ENCODE measurements at regions not wholly inside any gene's neighbourhood (a gene's known extent, or its start where the extent isn't known, plus 50 kb on each side); places are given as distances from the start of the nearest gene placed in this dataset.

DNA sequence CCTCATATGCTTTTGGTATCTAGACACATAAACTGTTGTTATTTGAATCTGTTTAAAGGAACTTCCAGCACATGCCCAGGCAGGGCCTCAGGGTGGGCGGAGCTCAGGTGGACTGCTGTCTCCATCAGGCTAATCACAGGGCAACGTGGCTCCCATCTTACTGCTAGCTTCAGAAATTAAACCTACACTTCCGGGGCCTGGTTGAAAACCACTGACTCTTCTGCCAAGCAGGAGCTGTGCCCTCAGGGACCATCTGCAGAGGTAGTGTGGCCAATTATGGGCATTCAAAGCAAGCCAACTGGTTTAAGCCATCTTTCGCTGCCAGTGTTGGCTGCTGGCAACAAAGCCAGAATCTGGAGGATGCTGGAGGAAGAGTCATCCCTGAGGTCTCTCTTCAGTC, 97.5 kb downstream of the TMX1 start:
- TF ChIP-seq, protein P1, sequence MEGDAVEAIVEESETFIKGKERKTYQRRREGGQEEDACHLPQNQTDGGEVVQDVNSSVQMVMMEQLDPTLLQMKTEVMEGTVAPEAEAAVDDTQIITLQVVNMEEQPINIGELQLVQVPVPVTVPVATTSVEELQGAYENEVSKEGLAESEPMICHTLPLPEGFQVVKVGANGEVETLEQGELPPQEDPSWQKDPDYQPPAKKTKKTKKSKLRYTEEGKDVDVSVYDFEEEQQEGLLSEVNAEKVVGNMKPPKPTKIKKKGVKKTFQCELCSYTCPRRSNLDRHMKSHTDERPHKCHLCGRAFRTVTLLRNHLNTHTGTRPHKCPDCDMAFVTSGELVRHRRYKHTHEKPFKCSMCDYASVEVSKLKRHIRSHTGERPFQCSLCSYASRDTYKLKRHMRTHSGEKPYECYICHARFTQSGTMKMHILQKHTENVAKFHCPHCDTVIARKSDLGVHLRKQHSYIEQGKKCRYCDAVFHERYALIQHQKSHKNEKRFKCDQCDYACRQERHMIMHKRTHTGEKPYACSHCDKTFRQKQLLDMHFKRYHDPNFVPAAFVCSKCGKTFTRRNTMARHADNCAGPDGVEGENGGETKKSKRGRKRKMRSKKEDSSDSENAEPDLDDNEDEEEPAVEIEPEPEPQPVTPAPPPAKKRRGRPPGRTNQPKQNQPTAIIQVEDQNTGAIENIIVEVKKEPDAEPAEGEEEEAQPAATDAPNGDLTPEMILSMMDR (IDR thresholded peaks at IDR 0.05; ENCODE audit: borderline replicate concordance, control extremely low read depth, extremely low read depth, insufficient read depth, missing control alignments): no peak
- DNase-seq (ENCODE audit: low spot score): no peak
- in situ Hi-C loops (cut with MboI; ENCODE audit: low sequenced_read_pairs, unreplicated experiment): no loop called here

DNA sequence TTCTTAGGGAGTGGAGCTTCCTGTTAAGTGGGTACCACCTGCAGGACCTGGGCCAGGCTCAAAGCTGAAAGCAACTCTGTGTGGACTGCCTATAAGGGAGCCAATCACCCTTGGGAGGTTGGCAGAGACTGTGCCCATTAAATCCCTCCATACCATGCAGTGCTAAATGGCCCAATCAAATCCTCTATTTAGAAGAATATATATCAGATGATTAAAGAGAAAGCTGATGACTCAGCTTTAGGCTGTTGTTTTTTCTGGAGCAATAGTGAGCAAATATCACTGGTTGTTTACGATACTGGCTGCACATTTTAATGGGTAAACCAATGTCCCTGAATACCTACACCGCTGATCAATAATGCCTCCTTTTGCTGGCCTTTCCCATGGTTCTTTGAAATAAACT, 101.3 kb downstream of the TMX1 start:
- TF ChIP-seq, protein P1 (IDR thresholded peaks at IDR 0.05; ENCODE audit: borderline replicate concordance, control extremely low read depth, extremely low read depth, insufficient read depth, missing control alignments): no peak
- in situ Hi-C loops (cut with MboI; ENCODE audit: low sequenced_read_pairs, unreplicated experiment): no loop called here
- no peak for DNase-seq (ENCODE audit: low spot score)

DNA sequence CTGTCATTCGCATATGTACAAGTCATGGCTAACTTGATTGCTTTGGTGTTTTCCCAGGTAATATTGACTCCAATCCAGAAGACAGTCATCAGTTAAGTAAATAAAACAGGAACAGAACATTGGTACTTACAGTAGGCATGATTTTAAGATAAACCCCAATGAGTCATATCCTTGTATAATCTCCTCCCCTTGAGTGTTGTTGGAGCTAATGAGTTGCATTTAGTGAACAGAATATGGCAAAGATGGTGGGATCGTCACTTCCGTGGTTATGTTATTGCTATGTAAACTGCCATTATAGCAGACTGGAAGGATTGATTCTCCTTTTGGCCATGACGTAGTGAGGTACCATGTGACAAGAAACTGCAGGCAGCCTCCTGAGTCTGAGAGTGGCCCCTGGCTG, 102.2 kb downstream of the TMX1 start:
- DNase-seq (ENCODE audit: low spot score): no peak
- in situ Hi-C loops (cut with MboI; ENCODE audit: low sequenced_read_pairs, unreplicated experiment): no loop called here
- TF ChIP-seq, protein P1 (IDR thresholded peaks at IDR 0.05; ENCODE audit: borderline replicate concordance, control extremely low read depth, extremely low read depth, insufficient read depth, missing control alignments): no peak

DNA sequence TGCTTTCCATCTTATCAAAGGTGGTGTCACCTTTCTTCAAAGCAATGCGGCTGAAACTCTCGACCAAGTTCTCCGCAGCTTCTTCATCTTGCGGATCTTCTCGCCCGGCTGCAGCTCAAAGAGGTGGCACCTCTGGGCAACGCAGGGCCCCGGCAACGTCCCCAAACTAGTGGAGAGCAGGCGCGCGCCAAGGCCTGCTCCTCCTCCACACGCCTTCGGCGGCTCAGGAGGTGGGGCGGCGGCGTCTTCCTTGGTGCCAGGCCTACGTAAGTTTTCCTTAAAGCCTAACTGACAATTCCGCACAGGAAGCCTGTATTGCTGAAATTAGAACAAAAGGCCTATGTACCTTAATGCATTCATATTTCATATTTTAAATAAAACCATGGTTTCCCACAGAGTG, 112.0 kb downstream of the TMX1 start:
- TF ChIP-seq, protein P1 (IDR thresholded peaks at IDR 0.05; ENCODE audit: borderline replicate concordance, control extremely low read depth, extremely low read depth, insufficient read depth, missing control alignments): no peak
- in situ Hi-C loops (cut with MboI; ENCODE audit: low sequenced_read_pairs, unreplicated experiment): no loop called here
- DNase-seq (ENCODE audit: low spot score): no peak

DNA sequence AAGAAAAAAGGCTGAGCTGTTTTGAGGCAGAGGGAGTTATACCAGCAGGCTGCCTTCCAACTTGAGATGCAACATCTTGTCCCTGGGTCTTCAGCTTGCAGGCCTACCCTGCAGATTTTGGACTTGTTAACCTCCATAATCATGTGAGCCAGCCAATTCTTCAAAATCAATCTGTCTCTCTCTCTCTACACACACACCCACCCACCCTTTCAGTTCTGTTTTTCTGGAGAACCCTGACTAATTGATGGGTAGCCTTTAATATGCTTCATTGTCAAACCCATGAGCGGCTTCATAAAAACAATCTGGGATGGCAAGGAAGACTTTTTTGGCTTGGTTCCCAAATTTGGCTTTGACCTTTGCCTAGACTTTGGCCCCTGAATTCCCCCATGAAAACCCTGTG, 113.9 kb downstream of the TMX1 start:
- no peak for DNase-seq (ENCODE audit: low spot score)
- in situ Hi-C loops (cut with MboI; ENCODE audit: low sequenced_read_pairs, unreplicated experiment): no loop called here
- TF ChIP-seq, protein P1 (IDR thresholded peaks at IDR 0.05; ENCODE audit: borderline replicate concordance, control extremely low read depth, extremely low read depth, insufficient read depth, missing control alignments): no peak

DNA sequence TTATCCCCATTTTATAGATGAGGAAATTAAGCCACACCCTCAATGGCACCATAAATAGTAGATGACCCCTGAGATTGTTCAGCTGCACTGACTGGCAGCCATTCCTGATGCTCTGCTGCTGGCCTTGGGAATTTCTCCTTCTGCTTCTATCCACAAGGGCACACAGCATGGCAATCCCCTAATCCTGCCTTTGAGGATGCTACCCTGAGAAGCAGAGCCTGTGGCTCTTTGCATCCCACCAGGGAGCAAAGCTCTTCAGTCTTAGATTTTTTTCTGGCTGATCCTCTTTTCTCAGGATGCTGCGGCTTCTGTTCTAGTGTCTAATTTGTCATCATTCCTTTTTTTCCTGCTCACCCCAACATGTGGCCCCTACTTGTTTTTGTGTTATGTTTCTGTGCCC, 114.8 kb downstream of the TMX1 start:
- in situ Hi-C loops (cut with MboI; ENCODE audit: low sequenced_read_pairs, unreplicated experiment): no loop called here
- TF ChIP-seq, protein P1 (IDR thresholded peaks at IDR 0.05; ENCODE audit: borderline replicate concordance, control extremely low read depth, extremely low read depth, insufficient read depth, missing control alignments): no peak
- DNase-seq (ENCODE audit: low spot score): no peak

DNA sequence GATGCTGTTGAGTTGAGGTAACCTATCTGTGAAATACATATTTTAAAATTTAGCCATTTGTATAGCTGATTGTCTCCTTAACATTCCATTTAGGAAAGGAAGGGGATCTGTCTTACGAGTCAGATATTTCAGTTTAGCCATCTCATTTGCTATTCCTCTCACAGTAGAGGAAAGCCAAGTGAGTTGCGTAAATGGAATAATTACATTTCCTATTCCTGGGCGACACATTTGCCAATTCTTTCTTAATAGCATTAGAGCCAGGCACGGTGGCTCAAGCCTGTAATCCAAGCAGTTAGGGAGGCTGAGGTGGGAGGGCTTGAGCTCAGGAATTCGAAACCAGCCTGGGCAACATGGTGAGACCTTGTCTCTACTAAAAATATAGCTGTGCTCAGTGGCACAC, 116.3 kb downstream of the TMX1 start:
- in situ Hi-C loops (cut with MboI; ENCODE audit: low sequenced_read_pairs, unreplicated experiment): no loop called here
- DNase-seq (ENCODE audit: low spot score): no peak
- TF ChIP-seq, protein P1 (IDR thresholded peaks at IDR 0.05; ENCODE audit: borderline replicate concordance, control extremely low read depth, extremely low read depth, insufficient read depth, missing control alignments): no peak

Measured in GM13976 (cell line).